Heart right ventricle (tissue), 16 donors: ENCODE measurements at regions not wholly inside any gene's neighbourhood (a gene's known extent, or its start where the extent isn't known, plus 50 kb on each side); places are given as distances from the start of the nearest gene placed in this dataset.
"Not testable (repeated sequence)": the region's sequence is repeated elsewhere in the genome, so short reads cannot be mapped to it uniquely, and the experiment has no call there.

ENCODE experiments used
- ATAC-seq, 8 donors: fragments of 200-7000 bp; cut with Tn5 transposase; one replicate each; pipeline ENCODE4 v1.9.1; 2020; ENCODE audit warnings: mild to moderate bottlenecking in 8 of 8, moderate library complexity in 8 of 8, moderate number of reproducible peaks in 1 of 8
- DNase-seq, 2 donors: peaks; one replicate each; pipeline ENCODE4 v3.0.0-alpha.2; 2020
- H3K27ac ChIP-seq, 10 donors: fragments of 200-600 bp; sonication (generic) in 2 of 10; one replicate each; pipeline versions ENCODE4 v1.5.0 to v1.8.0; 2020 to 2022; ENCODE audit warnings: mild to moderate bottlenecking in 3 of 10
- H3K27me3 ChIP-seq, 7 donors: fragments of 200-600 bp; one replicate each; pipeline ENCODE4 v1.8.0; 2021 to 2022; ENCODE audit warnings: mild to moderate bottlenecking in 2 of 7
- H3K36me3 ChIP-seq, 9 donors: fragments of 200-600 bp; sonication (generic) in 1 of 9; one replicate each; pipeline versions ENCODE4 v1.5.0 to v1.8.0; 2020 to 2022; ENCODE audit warnings: mild to moderate bottlenecking in 2 of 9
- H3K4me1 ChIP-seq, 9 donors: fragments of 200-600 bp; sonication (generic) in 1 of 9; one replicate each; pipeline versions ENCODE4 v1.5.0 to v1.8.0; 2020 to 2022; ENCODE audit warnings: mild to moderate bottlenecking in 4 of 9
- H3K4me3 ChIP-seq, 10 donors: fragments of 200-600 bp; sonication (generic) in 2 of 10; one replicate each; pipeline versions ENCODE4 v1.5.0 to v1.8.0; 2020 to 2022; ENCODE audit warnings: mild to moderate bottlenecking in 7 of 10, moderate library complexity in 2 of 10
- H3K9me3 ChIP-seq, 11 donors: fragments of 200-600 bp in 10 of 11; sonication (generic) in 2 of 11; one replicate each; pipeline versions ENCODE4 v1.5.0 to v1.8.0; 2013 to 2022; ENCODE audit warnings: mild to moderate bottlenecking in 2 of 11, control low read depth in 1 of 11, moderate library complexity in 1 of 11
- WGBS, 2 donors: extraction: QIAGEN DNeasy Blood & Tissue Kit; methylation state at CpG; one replicate each; pipeline ENCODE4 v1.1.7; 2013; ENCODE audit warnings: inconsistent platforms in 1 of 2; 5-methylcytosine and 5-hydroxymethylcytosine counted together
- intact Hi-C, 10 donors: fragments of 100-400 bp; cut with DNase I; formaldehyde crosslinking; loops; one replicate each; pipeline versions ENCODE4 v1.11.1 to v1.14.2; 2022
- TF ChIP-seq, protein P1 (sequence below), 9 donors: fragments of 200-600 bp; sonication (generic) in 2 of 9; IDR thresholded peaks; one replicate each; pipeline versions ENCODE4 v1.5.0 to v1.8.0; 2021 to 2022; ENCODE audit warnings: antibody characterized with exemption in 9 of 9, mild to moderate bottlenecking in 5 of 9, moderate library complexity in 1 of 9
- donor health status: Arrhythmogenic right ventricular cardiomyopathy.
- donor health status: ischemic (EF 13 %, LVEDD 7.1; RV severe dilation, severe dysfunction).
- donor health status: healthy with polysubstance abuse.
- donor health status: DM: no; HTN: yes; CAD: no.
- donor health status: DM: no; HTN: no; CAD: no.
- donor health status: ischemic (EF 25% LVEDD 6.9; RV normal size, moderate dysfunction).
- donor health status: ischemic (EF 25% LVEDD 5.7; RV mildly dilated, moderate dysfunction).
- donor health status: healthy.
- donor health status: DM: yes; HTN: yes; CAD: no.
- donor health status: Ischemic cardiomyopathy.
- donor health status: ischemic (EF 35%, LVEDD 5.7; RV mildly dilated, moderate dysfunction).
- donor health status: nonischemic (EF 11% LVEDD 7.7; RV severe dilation, severe dysfunction).
- donor health status: DM: yes; HTN: yes; CAD: no.
- donor health status: PGD.
- donor health status: ischemic (EF 29% LVEDD 5.4; RV normal size, mild dysfunction).
- donor health status: nonischemic (EF 23%, LVEDD 6.1; RV moderate dilation, normal function).

DNA sequence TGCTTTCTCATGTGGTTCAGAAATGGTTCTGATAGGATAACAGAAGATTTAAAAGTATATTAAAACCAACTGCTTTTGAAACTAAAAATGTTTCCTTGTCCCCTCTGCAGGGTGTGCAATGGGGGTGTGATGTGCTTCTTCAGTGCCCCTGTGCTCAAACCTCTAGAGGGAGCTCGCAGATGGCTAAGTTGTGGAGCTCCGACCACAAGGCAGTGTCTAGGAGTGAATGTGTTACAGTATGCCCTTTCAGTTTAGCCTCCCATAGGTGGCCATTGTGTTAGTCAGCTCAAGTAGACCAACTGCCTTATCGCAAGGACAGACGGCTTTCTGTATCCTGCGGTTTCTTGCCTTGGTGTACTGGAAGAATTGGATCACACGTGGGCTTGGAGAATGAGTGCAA lies 130.5 kb downstream of the TENT5D start:
- WGBS, 2 donors = 43 to 56% methylated on average over 6 of the region's 6 CpGs
- Histone ChIP-seq H3K27me3 (peaks cover 0 to 13% (median 0%) of the 10 kb centered on the region in 7 donors), H3K27ac (no peak overlapping the region), H3K4me3 (no peak overlapping the region), H3K36me3 (no peaks in the 10 kb centered on the region), H3K9me3 (no peaks in the 10 kb centered on the region), H3K4me1 (no peaks in the 10 kb centered on the region)
- TF ChIP-seq, protein P1, sequence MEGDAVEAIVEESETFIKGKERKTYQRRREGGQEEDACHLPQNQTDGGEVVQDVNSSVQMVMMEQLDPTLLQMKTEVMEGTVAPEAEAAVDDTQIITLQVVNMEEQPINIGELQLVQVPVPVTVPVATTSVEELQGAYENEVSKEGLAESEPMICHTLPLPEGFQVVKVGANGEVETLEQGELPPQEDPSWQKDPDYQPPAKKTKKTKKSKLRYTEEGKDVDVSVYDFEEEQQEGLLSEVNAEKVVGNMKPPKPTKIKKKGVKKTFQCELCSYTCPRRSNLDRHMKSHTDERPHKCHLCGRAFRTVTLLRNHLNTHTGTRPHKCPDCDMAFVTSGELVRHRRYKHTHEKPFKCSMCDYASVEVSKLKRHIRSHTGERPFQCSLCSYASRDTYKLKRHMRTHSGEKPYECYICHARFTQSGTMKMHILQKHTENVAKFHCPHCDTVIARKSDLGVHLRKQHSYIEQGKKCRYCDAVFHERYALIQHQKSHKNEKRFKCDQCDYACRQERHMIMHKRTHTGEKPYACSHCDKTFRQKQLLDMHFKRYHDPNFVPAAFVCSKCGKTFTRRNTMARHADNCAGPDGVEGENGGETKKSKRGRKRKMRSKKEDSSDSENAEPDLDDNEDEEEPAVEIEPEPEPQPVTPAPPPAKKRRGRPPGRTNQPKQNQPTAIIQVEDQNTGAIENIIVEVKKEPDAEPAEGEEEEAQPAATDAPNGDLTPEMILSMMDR (IDR thresholded peaks at IDR 0.05) = no peak
- intact Hi-C loops = no loop called here
- ATAC-seq = no peak
- DNase-seq = no peak

DNA sequence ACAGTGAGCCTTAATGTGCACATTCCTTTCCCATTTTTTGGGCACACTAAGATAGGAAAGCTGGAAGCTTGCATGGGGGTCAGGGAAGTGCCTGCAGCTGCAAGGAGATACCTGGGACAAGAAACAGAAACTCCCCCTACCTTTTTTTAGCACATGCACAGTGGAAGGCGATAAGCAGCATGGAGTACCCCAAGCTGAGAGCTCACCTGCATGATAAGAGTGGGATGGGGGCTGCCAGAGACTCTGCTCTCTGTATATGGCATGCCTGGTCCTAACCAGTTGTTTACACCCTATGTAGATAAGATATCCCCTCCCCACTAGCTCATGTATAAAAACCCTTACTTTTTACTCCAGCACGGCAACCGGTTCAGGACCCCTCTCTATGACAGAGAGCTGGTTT lies 135.9 kb downstream of the TENT5D start:
- H3K9me3 ChIP-seq = peaks cover 0 to 7% (median 0%) of the 10 kb centered on the region in 11 donors
- no peak overlapping the region for H3K4me3 ChIP-seq
- no peak for DNase-seq
- TF ChIP-seq, protein P1 (IDR thresholded peaks at IDR 0.05) = no peak
- ATAC-seq = no peak
- H3K27ac ChIP-seq = no peak overlapping the region
- WGBS, 2 donors = 14 to 30% methylated on average over 3 of the region's 3 CpGs
- intact Hi-C loops = no loop called here
- no peaks in the 10 kb centered on the region for H3K4me1 ChIP-seq
- peaks cover 0 to 13% (median 0%) of the 10 kb centered on the region in 7 donors for H3K27me3 ChIP-seq
- H3K36me3 ChIP-seq = no peaks in the 10 kb centered on the region

DNA sequence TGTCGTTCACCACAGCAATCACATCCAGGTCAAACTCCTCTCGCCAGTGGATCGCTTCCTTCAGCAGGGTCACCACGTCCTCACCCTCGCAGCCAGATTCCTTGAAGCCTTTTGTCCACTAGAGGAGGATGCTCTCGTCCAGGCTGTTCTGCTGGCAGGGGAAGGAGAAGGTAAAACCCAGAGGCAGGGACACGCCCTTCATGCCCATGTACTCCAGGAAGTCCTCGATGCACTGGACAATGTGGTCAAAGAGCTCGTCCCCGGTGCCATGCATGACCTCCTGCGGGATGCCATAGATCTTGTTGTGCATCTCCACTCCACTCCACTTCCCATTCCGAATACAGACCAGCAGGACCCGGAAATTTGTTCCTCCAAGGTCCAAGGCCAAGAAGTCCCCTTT lies 152.4 kb downstream of the TENT5D start:
- Histone ChIP-seq H3K4me3 (no peak overlapping the region), H3K4me1 (no peaks in the 10 kb centered on the region), H3K27me3 (peaks cover 0 to 5% (median 0%) of the 10 kb centered on the region in 7 donors), H3K27ac (no peak overlapping the region), H3K36me3 (no peaks in the 10 kb centered on the region), H3K9me3 (no peaks in the 10 kb centered on the region)
- TF ChIP-seq, protein P1 (IDR thresholded peaks at IDR 0.05) = no peak
- 85 to 86% methylated on average over 13 of the region's 13 CpGs for whole genome bisulfite sequencing, 2 donors
- ATAC-seq (no peak), DNase-seq (no peak)
- intact Hi-C loops = no loop called here

DNA sequence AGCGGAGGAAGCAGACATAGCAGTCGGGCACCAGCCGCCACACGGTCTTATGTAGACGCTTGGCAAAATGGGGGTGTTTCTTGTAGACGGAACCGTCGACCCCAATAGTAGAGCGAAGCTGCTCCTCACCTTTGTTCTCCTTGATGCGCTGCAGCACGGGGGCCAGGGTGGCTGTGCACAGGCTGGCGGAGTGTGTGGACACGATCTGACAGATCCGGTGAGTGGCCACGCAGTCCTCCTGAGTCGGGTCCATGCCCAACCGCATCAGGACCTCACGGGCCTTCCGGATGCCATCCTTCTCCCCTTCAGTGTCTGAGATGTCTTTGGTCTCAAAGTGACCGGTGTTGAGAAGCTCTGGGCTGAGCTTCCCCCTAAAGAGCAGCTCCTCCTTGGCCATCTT lies 153.0 kb downstream of the TENT5D start:
- 95 to 98% methylated on average over 20 of the region's 20 CpGs for WGBS, 2 donors
- peaks cover 0 to 5% (median 0%) of the 10 kb centered on the region in 7 donors for H3K27me3 ChIP-seq
- ATAC-seq (no peak), DNase-seq (no peak)
- no peaks in the 10 kb centered on the region for H3K9me3 ChIP-seq
- no peak overlapping the region for H3K27ac ChIP-seq
- no peak overlapping the region for H3K4me3 ChIP-seq
- no peaks in the 10 kb centered on the region for H3K4me1 ChIP-seq
- no peaks in the 10 kb centered on the region for H3K36me3 ChIP-seq
- TF ChIP-seq, protein P1 (IDR thresholded peaks at IDR 0.05) = no peak
- intact Hi-C loops = no loop called here

DNA sequence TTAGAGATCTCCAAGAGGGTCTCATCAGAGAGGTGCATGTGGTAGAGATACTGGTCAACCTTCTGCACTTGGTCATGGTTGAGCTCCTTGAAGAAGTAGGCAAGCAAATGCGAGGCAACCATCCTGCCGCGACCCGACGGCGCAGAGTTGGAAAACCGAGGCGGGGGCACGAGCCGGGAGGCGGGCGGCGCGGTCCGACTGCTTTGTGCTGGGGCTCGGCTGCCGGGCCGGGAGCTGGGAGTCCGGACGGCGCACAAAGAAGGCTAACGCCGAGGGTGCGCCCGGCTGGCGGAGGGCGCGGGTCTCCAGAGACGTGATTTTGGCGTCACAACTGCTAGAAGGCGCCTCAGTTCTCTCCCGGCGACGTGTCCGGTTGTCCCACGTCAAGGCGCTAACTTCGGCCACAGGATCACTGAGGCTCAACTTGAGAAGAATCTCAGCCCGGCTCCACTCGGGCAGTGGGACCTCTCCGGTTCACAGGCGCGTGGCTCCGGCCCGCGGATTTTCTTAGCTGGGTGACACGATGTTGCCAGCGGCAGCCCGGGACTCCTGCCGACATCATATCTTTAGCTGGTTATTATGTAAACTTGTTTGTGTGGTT lies 154.3 kb downstream of the TENT5D start:
- ATAC-seq, H3K9me3 ChIP-seq, H3K4me3 ChIP-seq, H3K27ac ChIP-seq, H3K27me3 ChIP-seq, DNase-seq, H3K4me1 ChIP-seq, intact Hi-C loops, H3K36me3 ChIP-seq: not testable (repeated sequence)
- WGBS, 2 donors = 90 to 92% methylated on average over 29 to 50 of the region's 50 CpGs
